Left lung (tissue), 4 donors: ENCODE measurements at regions not wholly inside any gene's neighbourhood (a gene's known extent, or its start where the extent isn't known, plus 50 kb on each side); places are given as distances from the start of the nearest gene placed in this dataset.
A peak's percentile ranks its signal among the peaks of the same experiment; 100 is the strongest.

Experiments
- ATAC-seq: fragments of 200-7000 bp; cut with Tn5 transposase; one replicate; pipeline ENCODE4 v1.9.1; 2020; ENCODE audit warnings: moderate library complexity
- DNase-seq, 4 donors: peaks; one replicate each; pipeline ENCODE4 v3.0.0-alpha.2; 2013 to 2020
- H3K27ac ChIP-seq, 2 donors: fragments of 200-600 bp; sonication (generic) in 1 of 2; one replicate each; pipeline versions ENCODE4 v1.5.0 to v1.8.0; 2020 to 2021
- H3K27me3 ChIP-seq, 2 donors: fragments of 200-600 bp; sonication (generic) in 1 of 2; one replicate each; pipeline versions ENCODE4 v1.5.0 to v1.8.0; 2020 to 2021
- H3K36me3 ChIP-seq, 2 donors: fragments of 200-600 bp; sonication (generic) in 1 of 2; one replicate each; pipeline versions ENCODE4 v1.5.0 to v1.8.0; 2020 to 2021
- H3K4me1 ChIP-seq, 2 donors: fragments of 200-600 bp; one replicate each; pipeline ENCODE4 v1.8.0; 2021
- H3K4me3 ChIP-seq, 2 donors: fragments of 200-600 bp; sonication (generic) in 1 of 2; one replicate each; pipeline versions ENCODE4 v1.5.0 to v1.8.0; 2020 to 2021; ENCODE audit warnings: mild to moderate bottlenecking in 1 of 2
- H3K9me3 ChIP-seq, 2 donors: fragments of 200-600 bp; sonication (generic) in 1 of 2; one replicate each; pipeline versions ENCODE4 v1.5.0 to v1.8.0; 2020 to 2021
- CTCF ChIP-seq, 2 donors: fragments of 200-600 bp; sonication (generic) in 1 of 2; IDR thresholded peaks; one replicate each; pipeline versions ENCODE4 v1.5.0 to v1.8.0; 2021; ENCODE audit warnings: antibody characterized with exemption in 2 of 2
- intact Hi-C, 2 donors: fragments of 100-400 bp; cut with DNase I; formaldehyde crosslinking; loops; one replicate each; pipeline versions ENCODE4 v1.11.2 to v1.14.2; 2022
- donor health status: DM: no; HTN: yes; CAD: no.
- donor health status: DM: no; HTN: no; CAD: no.

DNA sequence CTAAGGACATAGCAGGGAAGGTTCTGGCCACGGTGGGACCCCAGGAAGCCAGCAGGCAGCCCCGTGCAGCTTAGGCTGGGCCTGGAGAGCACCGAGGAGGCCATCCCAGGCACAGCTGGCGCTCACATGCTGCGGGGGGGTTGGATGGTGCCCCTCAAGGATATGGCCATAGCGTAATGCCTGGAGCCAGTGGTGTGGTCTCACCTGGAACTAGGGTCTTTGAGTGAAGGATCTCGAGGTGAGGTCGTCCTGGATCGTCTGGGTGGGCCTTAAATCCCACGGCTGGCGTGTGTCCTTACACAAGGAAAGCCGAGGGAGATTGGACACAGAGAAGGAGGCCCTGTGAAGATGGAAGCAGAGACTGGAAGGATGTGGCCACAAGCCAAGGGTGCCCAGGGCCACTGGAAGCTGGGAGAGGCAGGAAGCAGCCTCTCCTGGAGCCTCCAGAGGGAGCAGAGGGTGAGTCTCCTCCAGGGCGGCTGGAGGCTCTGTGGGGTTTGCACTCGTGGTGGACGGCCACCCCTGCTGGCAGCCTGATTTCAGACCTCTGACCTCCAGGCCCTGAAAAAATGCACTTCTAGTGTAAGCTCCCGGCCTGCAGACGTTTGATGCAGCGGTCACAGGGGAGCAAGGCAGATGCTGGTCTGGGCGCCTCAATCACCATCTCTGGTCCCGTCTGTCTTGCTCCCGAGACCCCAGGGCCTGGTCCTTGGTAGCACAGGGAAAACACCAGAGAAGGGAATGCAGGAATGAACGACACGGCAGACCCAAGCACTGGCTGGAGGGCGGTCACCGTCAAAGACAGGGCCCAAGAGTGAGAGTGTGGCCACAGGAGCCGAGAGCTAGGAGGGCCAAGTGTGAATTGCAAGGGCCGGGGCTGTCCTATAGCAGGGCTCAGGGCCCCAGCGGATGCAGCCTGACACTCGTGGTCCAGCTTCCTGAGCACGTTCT is 218.6 kb downstream of the KIF26A start:
- Histone ChIP-seq H3K4me1 (no peaks in the 10 kb centered on the region), H3K4me3 (no peak overlapping the region), H3K36me3 (no peaks in the 10 kb centered on the region), H3K27ac (no peak overlapping the region), H3K27me3 (peaks cover 0 to 23% of the 10 kb centered on the region in 2 donors), H3K9me3 (peaks cover 0 to 8% of the 10 kb centered on the region in 2 donors)
- ATAC-seq, result no peak
- peak in 1 of 4 donors; percentile 29 for DNase-seq
- intact Hi-C loops, result no loop called here
- no peak for TF ChIP-seq CTCF (IDR thresholded peaks at IDR 0.05)

DNA sequence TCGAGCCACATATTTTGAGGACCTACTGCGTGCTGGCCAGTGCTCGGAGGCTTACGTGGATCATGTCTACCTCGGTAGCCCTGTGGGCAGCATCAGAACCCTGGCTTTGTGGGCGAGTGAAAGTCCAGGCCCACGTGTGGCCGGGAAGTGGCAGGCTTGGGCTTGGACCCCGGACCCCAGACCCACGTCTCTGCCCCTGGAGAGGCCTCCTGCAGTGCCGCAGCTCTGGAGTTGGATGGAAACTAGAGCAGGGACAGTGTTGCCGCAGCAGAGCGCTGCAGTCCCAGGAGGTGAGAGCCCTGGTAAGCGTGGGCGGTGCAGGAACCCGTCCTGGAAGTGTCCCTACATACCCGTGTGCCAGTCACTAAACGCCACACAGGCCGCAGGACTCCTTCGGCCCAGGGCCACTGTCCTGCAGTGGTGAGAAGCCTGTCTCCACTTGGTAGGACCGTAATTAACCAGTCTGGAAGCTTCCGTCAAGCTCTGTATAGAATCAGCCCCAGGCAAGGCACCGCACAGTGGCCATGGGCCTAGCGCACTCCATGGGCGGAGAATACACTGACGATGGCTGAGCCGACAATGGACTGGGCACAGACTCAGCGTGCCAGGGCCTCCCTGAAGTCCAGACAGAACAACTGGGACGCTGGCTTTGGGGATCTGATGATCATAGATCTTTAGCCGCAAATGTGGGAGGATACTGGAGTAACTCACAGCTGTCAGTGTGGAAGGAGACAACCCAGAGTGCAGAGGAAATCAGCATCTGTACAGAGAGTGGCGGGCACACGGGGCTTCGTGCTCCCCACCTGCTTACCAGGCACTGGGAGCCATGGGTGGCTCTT is 219.5 kb downstream of the KIF26A start:
- H3K27ac ChIP-seq, result no peak overlapping the region
- peak in 1 of 4 donors; percentile 22 for DNase-seq
- no peak for ATAC-seq
- no peaks in the 10 kb centered on the region for H3K36me3 ChIP-seq
- no peak overlapping the region for H3K4me3 ChIP-seq
- no peaks in the 10 kb centered on the region for H3K4me1 ChIP-seq
- no peak for TF ChIP-seq CTCF (IDR thresholded peaks at IDR 0.05)
- H3K9me3 ChIP-seq, result no peaks in the 10 kb centered on the region
- H3K27me3 ChIP-seq, result peaks cover 0 to 26% of the 10 kb centered on the region in 2 donors
- intact Hi-C loops, result no loop called here

GRCh38 chr14:104358528-104359300 is 220.3 kb downstream of the KIF26A start:
- intact Hi-C loops, result no loop called here
- no peaks in the 10 kb centered on the region for H3K36me3 ChIP-seq
- H3K4me3 ChIP-seq, result no peak overlapping the region
- TF ChIP-seq CTCF (IDR thresholded peaks at IDR 0.05), result no peak
- DNase-seq (peak in 2 of 4 donors; percentile 24 to 70), ATAC-seq (no peak)
- H3K27ac ChIP-seq, result no peak overlapping the region
- no peaks in the 10 kb centered on the region for H3K9me3 ChIP-seq
- H3K4me1 ChIP-seq, result no peaks in the 10 kb centered on the region
- peaks cover 0 to 30% of the 10 kb centered on the region in 2 donors for H3K27me3 ChIP-seq

DNA sequence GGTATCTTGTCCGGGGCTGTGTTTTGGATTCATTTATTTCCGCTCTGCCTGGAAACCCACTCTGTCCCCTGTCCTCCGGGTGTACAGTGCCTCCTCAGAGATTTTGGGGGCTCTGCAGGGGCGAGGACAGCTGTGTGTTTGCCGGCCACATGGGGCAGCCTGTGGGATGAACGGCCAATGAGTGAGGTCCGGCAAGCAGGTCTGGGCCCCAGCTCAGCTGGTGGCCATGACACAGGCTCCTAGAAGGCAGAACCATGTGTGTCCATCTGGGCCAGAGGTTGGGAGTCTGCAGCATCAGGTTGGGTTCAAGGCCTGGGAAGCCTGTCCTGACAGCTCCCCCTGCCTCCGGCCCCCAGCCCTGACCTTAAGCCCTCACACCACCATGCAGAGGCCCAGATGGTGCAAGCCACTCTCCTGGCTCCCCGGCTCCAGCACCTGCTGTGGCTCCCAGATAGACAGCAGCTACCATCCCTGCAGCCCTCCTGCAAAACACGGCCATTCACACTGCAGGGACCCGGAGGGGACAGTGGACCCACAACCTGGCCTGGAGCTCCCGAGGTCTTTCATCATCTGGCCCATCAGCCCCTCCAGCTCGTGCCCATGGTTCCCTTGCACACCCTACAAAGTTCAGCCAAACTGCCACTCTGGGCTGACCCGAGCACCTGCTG is 220.1 kb upstream of the C14orf180 start:
- Histone ChIP-seq H3K27me3 (peaks cover 0 to 26% of the 10 kb centered on the region in 2 donors), H3K27ac (no peak overlapping the region), H3K36me3 (no peaks in the 10 kb centered on the region), H3K4me3 (no peak overlapping the region), H3K4me1 (no peaks in the 10 kb centered on the region), H3K9me3 (no peaks in the 10 kb centered on the region)
- intact Hi-C loops, result no loop called here
- DNase-seq, result peak in 1 of 4 donors; percentile 27
- TF ChIP-seq CTCF (IDR thresholded peaks at IDR 0.05), result no peak
- no peak for ATAC-seq
